ENCODE measurements at regions not wholly inside any gene's neighbourhood (a gene's known extent, or its start where the extent isn't known, plus 50 kb on each side); places are given as distances from the start of the nearest gene placed in this dataset.

GRCh38 chr12:75783093-75783877 is 248.3 kb downstream of the PHLDA1 start:
- TF ChIP-seq EZH2 (IDR thresholded peaks at IDR 0.05; ENCODE audit: insufficient read depth, poor library complexity, severe bottlenecking) (no peak), EZH2phosphoT487 (IDR thresholded peaks at IDR 0.05; ENCODE audit: insufficient read depth, low read depth) (no peak)
